SK-N-SH treated with all-trans-retinoic acid at 6 μM for 48 hours (cell line): ENCODE measurements at regions not wholly inside any gene's neighbourhood (a gene's known extent, or its start where the extent isn't known, plus 50 kb on each side); places are given as distances from the start of the nearest gene placed in this dataset.
A peak's percentile ranks its signal among the peaks of the same experiment; 100 is the strongest.

Source experiments
- ATAC-seq: fragments of 200-7000 bp; cut with Tn5 transposase; 3 replicates; pipeline ENCODE4 v1.9.1; 2020; ENCODE audit warnings: mild to moderate bottlenecking, moderate library complexity
- ARNTL ChIP-seq: fragments of 450-650 bp; formaldehyde crosslinking; IDR thresholded peaks from 2 replicates; pipeline ENCODE4 v1.5.0; 2020; ENCODE audit warnings: low read depth, mild to moderate bottlenecking, moderate library complexity, borderline replicate concordance
- BACH2 ChIP-seq: fragments of 250-450 bp; sonication (Bioruptor Pico); IDR thresholded peaks from 2 replicates; pipeline ENCODE4 v1.9.0; 2021; ENCODE audit warnings: mild to moderate bottlenecking, borderline replicate concordance
- CSDC2 ChIP-seq: fragments of 250-450 bp; sonication (Bioruptor Pico); IDR thresholded peaks from 2 replicates; pipeline ENCODE4 v1.5.0; 2020; ENCODE audit warnings: mild to moderate bottlenecking, moderate library complexity
- ESRRG ChIP-seq: fragments of 250-450 bp; sonication (Bioruptor Pico); IDR thresholded peaks from 2 replicates; pipeline ENCODE4 v1.6.1; 2021; ENCODE audit warnings: mild to moderate bottlenecking
- ISL1 ChIP-seq: fragments of 250-450 bp; sonication (Bioruptor Pico); IDR thresholded peaks from 2 replicates; pipeline ENCODE4 v2.1.2; 2022; ENCODE audit warnings: mild to moderate bottlenecking, moderate library complexity
- OSR1 ChIP-seq: fragments of 250-450 bp; sonication (Bioruptor Pico); IDR thresholded peaks from 2 replicates; pipeline ENCODE4 v1.8.0; 2022; ENCODE audit warnings: moderate library complexity, mild to moderate bottlenecking, inconsistent platforms
- PATZ1 ChIP-seq: fragments of 250-450 bp; sonication (Bioruptor Pico); IDR thresholded peaks from 2 replicates; pipeline ENCODE4 v1.8.0; 2020; ENCODE audit warnings: mild to moderate bottlenecking, moderate library complexity, borderline replicate concordance
- PPARA ChIP-seq: fragments of 250-450 bp; sonication (Bioruptor Pico); IDR thresholded peaks from 2 replicates; pipeline ENCODE4 v1.5.0; 2020; ENCODE audit warnings: mild to moderate bottlenecking, borderline replicate concordance
- RARB ChIP-seq: fragments of 250-450 bp; sonication (Bioruptor Pico); IDR thresholded peaks from 2 replicates; pipeline ENCODE4 v1.8.0; 2021; ENCODE audit warnings: mild to moderate bottlenecking, moderate library complexity
- SNAI2 ChIP-seq: fragments of 250-450 bp; sonication (Bioruptor Pico); IDR thresholded peaks from 2 replicates; pipeline ENCODE4 v1.5.0; 2020; ENCODE audit warnings: mild to moderate bottlenecking, moderate library complexity
- TCF4 ChIP-seq: fragments of 250-450 bp; sonication (Bioruptor Pico); IDR thresholded peaks from 2 replicates; pipeline ENCODE4 v1.8.0; 2021; ENCODE audit warnings: mild to moderate bottlenecking, moderate library complexity, borderline replicate concordance
- TOX ChIP-seq: fragments of 250-450 bp; sonication (Bioruptor Pico); IDR thresholded peaks from 2 replicates; pipeline ENCODE4 v1.8.0; 2021; ENCODE audit warnings: mild to moderate bottlenecking, moderate library complexity, borderline replicate concordance
- ZC3H10 ChIP-seq: fragments of 250-450 bp; sonication (Bioruptor Pico); IDR thresholded peaks from 2 replicates; pipeline ENCODE4 v1.5.1; 2021; ENCODE audit warnings: mild to moderate bottlenecking, moderate library complexity
- ZFP3 ChIP-seq: fragments of 250-450 bp; sonication (Bioruptor Pico); IDR thresholded peaks from 2 replicates; pipeline ENCODE4 v1.5.0; 2020; ENCODE audit warnings: mild to moderate bottlenecking, moderate library complexity
- ZFP30 ChIP-seq: fragments of 450-650 bp; formaldehyde crosslinking; IDR thresholded peaks from 2 replicates; pipeline ENCODE4 v1.5.0; 2022; ENCODE audit warnings: mild to moderate bottlenecking, moderate library complexity
- ZNF565 ChIP-seq: fragments of 450-650 bp; formaldehyde crosslinking; conservative IDR thresholded peaks from 2 replicates; pipeline ENCODE4 v1.5.0; 2020; ENCODE audit warnings: low read depth, mild to moderate bottlenecking, moderate library complexity
- ZNF70 ChIP-seq: fragments of 450-650 bp; formaldehyde crosslinking; IDR thresholded peaks from 2 replicates; pipeline ENCODE4 v1.5.0; 2020; ENCODE audit warnings: mild to moderate bottlenecking, moderate library complexity
- ZNF8 ChIP-seq: fragments of 450-650 bp; formaldehyde crosslinking; IDR thresholded peaks from 2 replicates; pipeline ENCODE4 v1.5.0; 2020; ENCODE audit warnings: mild to moderate bottlenecking, moderate library complexity
- TF ChIP-seq, protein P1 (sequence below): fragments of 250-450 bp; sonication (Bioruptor Pico); IDR thresholded peaks from 2 replicates; pipeline ENCODE4 v1.5.1; 2021; ENCODE audit warnings: mild to moderate bottlenecking, moderate library complexity
- TF ChIP-seq, protein P2 (sequence below): fragments of 250-450 bp; sonication (Bioruptor Pico); IDR thresholded peaks from 2 replicates; pipeline ENCODE4 v1.8.0; 2021; ENCODE audit warnings: low read depth, mild to moderate bottlenecking, moderate library complexity, borderline replicate concordance
- TF ChIP-seq, protein P3 (sequence below): fragments of 250-450 bp; sonication (Bioruptor Pico); IDR thresholded peaks from 2 replicates; pipeline ENCODE4 v1.5.0; 2020; ENCODE audit warnings: mild to moderate bottlenecking, moderate library complexity

DNA sequence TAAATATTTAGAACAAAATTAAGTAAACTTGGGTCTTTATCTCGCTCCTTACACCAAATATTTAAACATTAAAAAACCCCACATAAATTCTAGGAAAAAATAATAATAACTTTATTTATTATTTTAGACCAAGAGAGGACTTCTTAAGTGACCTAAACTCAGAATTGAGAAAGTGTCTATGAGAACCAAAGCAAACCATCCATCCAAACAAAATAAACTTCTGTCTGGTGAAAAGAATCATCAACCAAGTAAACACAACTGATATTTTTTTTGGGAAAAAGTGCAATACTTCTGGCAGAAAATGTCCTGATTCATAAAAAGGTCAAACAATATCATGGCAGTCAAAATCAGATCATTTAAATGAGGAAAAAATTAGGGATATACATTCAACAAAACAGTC, 533.0 kb downstream of the SPRY1 start:
- ATAC-seq: no peak
- no peak for TF ChIP-seq ZFP3
- no peak for TF ChIP-seq SNAI2 (CRISPR knock-in tag)
- TF ChIP-seq, protein P1, sequence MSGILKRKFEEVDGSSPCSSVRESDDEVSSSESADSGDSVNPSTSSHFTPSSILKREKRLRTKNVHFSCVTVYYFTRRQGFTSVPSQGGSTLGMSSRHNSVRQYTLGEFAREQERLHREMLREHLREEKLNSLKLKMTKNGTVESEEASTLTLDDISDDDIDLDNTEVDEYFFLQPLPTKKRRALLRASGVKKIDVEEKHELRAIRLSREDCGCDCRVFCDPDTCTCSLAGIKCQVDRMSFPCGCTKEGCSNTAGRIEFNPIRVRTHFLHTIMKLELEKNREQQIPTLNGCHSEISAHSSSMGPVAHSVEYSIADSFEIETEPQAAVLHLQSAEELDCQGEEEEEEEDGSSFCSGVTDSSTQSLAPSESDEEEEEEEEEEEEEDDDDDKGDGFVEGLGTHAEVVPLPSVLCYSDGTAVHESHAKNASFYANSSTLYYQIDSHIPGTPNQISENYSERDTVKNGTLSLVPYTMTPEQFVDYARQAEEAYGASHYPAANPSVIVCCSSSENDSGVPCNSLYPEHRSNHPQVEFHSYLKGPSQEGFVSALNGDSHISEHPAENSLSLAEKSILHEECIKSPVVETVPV (CRISPR knock-in tag): no peak
- no peak for TF ChIP-seq ZFP30 (CRISPR knock-in tag)
- no peak for TF ChIP-seq ZC3H10 (CRISPR knock-in tag)
- TF ChIP-seq OSR1 (CRISPR knock-in tag): no peak
- TF ChIP-seq, protein P2, sequence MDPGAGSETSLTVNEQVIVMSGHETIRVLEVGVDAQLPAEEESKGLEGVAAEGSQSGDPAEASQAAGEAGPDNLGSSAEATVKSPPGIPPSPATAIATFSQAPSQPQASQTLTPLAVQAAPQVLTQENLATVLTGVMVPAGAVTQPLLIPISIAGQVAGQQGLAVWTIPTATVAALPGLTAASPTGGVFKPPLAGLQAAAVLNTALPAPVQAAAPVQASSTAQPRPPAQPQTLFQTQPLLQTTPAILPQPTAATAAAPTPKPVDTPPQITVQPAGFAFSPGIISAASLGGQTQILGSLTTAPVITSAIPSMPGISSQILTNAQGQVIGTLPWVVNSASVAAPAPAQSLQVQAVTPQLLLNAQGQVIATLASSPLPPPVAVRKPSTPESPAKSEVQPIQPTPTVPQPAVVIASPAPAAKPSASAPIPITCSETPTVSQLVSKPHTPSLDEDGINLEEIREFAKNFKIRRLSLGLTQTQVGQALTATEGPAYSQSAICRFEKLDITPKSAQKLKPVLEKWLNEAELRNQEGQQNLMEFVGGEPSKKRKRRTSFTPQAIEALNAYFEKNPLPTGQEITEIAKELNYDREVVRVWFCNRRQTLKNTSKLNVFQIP (CRISPR knock-in tag): no peak
- TF ChIP-seq ZNF565 (CRISPR knock-in tag): no peak

DNA sequence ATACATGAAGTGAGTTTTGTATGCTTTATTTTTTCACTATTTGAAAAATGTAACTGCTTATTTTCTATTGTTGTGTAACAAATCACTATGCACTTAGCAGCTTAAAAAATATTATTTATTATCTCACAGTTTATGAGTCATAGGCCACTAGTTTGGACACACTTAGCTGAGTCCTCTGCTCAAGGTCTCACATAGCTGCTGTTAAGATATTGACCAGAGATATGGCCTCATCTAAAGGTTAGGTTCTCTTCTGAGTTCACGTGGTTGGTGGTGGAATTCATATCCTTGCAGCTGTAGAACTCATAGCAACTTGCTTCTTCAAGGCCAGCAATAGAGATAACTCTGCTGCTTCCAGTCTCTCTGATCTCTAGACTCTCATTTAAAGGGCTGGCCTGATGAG, 534.4 kb downstream of the SPRY1 start:
- TF ChIP-seq BACH2 (CRISPR knock-in tag): no peak
- no peak for TF ChIP-seq ARNTL
- no peak for TF ChIP-seq SNAI2 (CRISPR knock-in tag)
- TF ChIP-seq, protein P3, sequence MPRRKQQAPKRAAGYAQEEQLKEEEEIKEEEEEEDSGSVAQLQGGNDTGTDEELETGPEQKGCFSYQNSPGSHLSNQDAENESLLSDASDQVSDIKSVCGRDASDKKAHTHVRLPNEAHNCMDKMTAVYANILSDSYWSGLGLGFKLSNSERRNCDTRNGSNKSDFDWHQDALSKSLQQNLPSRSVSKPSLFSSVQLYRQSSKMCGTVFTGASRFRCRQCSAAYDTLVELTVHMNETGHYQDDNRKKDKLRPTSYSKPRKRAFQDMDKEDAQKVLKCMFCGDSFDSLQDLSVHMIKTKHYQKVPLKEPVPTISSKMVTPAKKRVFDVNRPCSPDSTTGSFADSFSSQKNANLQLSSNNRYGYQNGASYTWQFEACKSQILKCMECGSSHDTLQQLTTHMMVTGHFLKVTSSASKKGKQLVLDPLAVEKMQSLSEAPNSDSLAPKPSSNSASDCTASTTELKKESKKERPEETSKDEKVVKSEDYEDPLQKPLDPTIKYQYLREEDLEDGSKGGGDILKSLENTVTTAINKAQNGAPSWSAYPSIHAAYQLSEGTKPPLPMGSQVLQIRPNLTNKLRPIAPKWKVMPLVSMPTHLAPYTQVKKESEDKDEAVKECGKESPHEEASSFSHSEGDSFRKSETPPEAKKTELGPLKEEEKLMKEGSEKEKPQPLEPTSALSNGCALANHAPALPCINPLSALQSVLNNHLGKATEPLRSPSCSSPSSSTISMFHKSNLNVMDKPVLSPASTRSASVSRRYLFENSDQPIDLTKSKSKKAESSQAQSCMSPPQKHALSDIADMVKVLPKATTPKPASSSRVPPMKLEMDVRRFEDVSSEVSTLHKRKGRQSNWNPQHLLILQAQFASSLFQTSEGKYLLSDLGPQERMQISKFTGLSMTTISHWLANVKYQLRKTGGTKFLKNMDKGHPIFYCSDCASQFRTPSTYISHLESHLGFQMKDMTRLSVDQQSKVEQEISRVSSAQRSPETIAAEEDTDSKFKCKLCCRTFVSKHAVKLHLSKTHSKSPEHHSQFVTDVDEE: no peak
- no peak for TF ChIP-seq TOX (CRISPR knock-in tag)
- TF ChIP-seq ISL1 (CRISPR knock-in tag): no peak
- no peak for TF ChIP-seq ZNF565 (CRISPR knock-in tag)
- TF ChIP-seq ZNF8: no peak
- no peak for TF ChIP-seq PATZ1 (CRISPR knock-in tag)
- TF ChIP-seq, protein P1 (CRISPR knock-in tag): no peak
- ATAC-seq: no peak

DNA sequence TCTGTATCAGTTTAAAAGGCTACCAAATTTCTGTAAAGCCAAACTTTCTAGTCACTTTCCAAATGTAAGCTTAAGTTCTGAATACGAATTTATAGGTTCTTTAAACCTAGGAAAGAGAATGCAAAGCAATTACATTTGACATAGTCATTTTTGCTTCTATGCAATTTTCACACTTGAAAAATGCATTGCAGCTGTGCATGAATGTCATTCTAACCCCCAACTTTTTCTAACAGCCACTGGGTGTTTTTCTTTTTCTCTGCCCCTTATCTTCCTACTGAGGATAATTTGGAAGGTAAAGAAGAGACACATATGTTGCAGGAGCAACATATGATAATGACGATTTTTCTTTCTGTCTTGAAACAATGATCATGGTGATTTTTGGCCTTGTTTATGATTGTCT, 537.5 kb downstream of the SPRY1 start:
- no peak for ATAC-seq
- no peak for TF ChIP-seq TOX (CRISPR knock-in tag)
- TF ChIP-seq, protein P3: no peak

GRCh38 chr4:123936621-123937043, 540.0 kb downstream of the SPRY1 start:
- ATAC-seq: peak; percentile 67; the same call in 2 of the 3 replicates
- TF ChIP-seq ESRRG (CRISPR knock-in tag) (peak; percentile 80; the same call in 1 of the 2 replicates), ZFP30 (CRISPR knock-in tag) (0 out of 2 replicates have a peak, but pooled peaks have one; percentile 34), TCF4 (CRISPR knock-in tag) (peak; percentile 82), OSR1 (CRISPR knock-in tag) (no peak), RARB (CRISPR knock-in tag) (no peak), ZNF70 (CRISPR knock-in tag) (0 out of 2 replicates have a peak, but pooled peaks have one; percentile 11), ZNF565 (CRISPR knock-in tag) (peak; percentile 79; the same call in 1 of the 2 replicates), CSDC2 (CRISPR knock-in tag) (no peak), ZNF8 (peak; percentile 46), ZFP3 (no peak), PPARA (CRISPR knock-in tag) (peak; percentile 76; the same call in 1 of the 2 replicates), TOX (CRISPR knock-in tag) (no peak), ZC3H10 (CRISPR knock-in tag) (no peak), ISL1 (CRISPR knock-in tag) (peak; percentile 93), PATZ1 (CRISPR knock-in tag) (no peak)
